ENCODE measurements at regions not wholly inside any gene's neighbourhood (a gene's known extent, or its start where the extent isn't known, plus 50 kb on each side); places are given as distances from the start of the nearest gene placed in this dataset.
"Not testable (repeated sequence)": the region's sequence is repeated elsewhere in the genome, so short reads cannot be mapped to it uniquely, and the experiment has no call there.

- no peak for TF ChIP-seq CTCF (IDR thresholded peaks at IDR 0.05; ENCODE audit: low read depth, low read length)
- no peak for DNase-seq (ENCODE audit: low read depth, low spot score)
- H3K4me3 ChIP-seq (ENCODE audit: low read depth, low read length), result no peak overlapping the region
- in situ Hi-C loops (cut with HindIII; ENCODE audit: low sequenced_read_pairs), result no loop called here
Measured at GRCh38 chr3:110686701-110687100, 384.9 kb upstream of the NECTIN3 start.

- H3K4me3 ChIP-seq (ENCODE audit: low read depth, low read length), result no peak overlapping the region
- in situ Hi-C loops (cut with HindIII; ENCODE audit: low sequenced_read_pairs), result no loop called here
Measured at GRCh38 chr3:110687138-110687537, 384.5 kb upstream of the NECTIN3 start.

GRCh38 chr3:110697961-110698360 is 373.7 kb upstream of the NECTIN3 start:
- H3K4me3 ChIP-seq (ENCODE audit: low read depth, low read length), result no peak overlapping the region
- no peak for TF ChIP-seq CTCF (IDR thresholded peaks at IDR 0.05; ENCODE audit: low read depth, low read length)
- in situ Hi-C loops (cut with HindIII; ENCODE audit: low sequenced_read_pairs), result no loop called here
- peak; percentile 24 for DNase-seq (ENCODE audit: low read depth, low spot score)

More at GRCh38 chr3:110687138-110687537, 384.5 kb upstream of the NECTIN3 start:
- DNase-seq (ENCODE audit: low read depth, low spot score), result no peak
- TF ChIP-seq CTCF (IDR thresholded peaks at IDR 0.05; ENCODE audit: low read depth, low read length), result no peak

- in situ Hi-C loops (cut with HindIII; ENCODE audit: low sequenced_read_pairs); DNase-seq (ENCODE audit: low read depth, low spot score); H3K4me3 ChIP-seq (ENCODE audit: low read depth, low read length): not testable (repeated sequence)
Measured at GRCh38 chr3:110704332-110704731, 367.3 kb upstream of the NECTIN3 start.

GRCh38 chr3:110708156-110708555 is 363.5 kb upstream of the NECTIN3 start:
- TF ChIP-seq CTCF (IDR thresholded peaks at IDR 0.05; ENCODE audit: low read depth, low read length), result no peak
- in situ Hi-C loops (cut with HindIII; ENCODE audit: low sequenced_read_pairs), result no loop called here
- peak; percentile 15 for DNase-seq (ENCODE audit: low read depth, low spot score)
- no peak overlapping the region for H3K4me3 ChIP-seq (ENCODE audit: low read depth, low read length)

GRCh38 chr3:110710156-110710555 is 361.5 kb upstream of the NECTIN3 start:
- TF ChIP-seq CTCF (IDR thresholded peaks at IDR 0.05; ENCODE audit: low read depth, low read length), result no peak
- in situ Hi-C loops (cut with HindIII; ENCODE audit: low sequenced_read_pairs), result no loop called here
- no peak for DNase-seq (ENCODE audit: low read depth, low spot score)
- no peak overlapping the region for H3K4me3 ChIP-seq (ENCODE audit: low read depth, low read length)

GRCh38 chr3:110710603-110711002 is 361.0 kb upstream of the NECTIN3 start:
- no peak for DNase-seq (ENCODE audit: low read depth, low spot score)
- H3K4me3 ChIP-seq (ENCODE audit: low read depth, low read length), result no peak overlapping the region
- no peak for TF ChIP-seq CTCF (IDR thresholded peaks at IDR 0.05; ENCODE audit: low read depth, low read length)
- in situ Hi-C loops (cut with HindIII; ENCODE audit: low sequenced_read_pairs), result no loop called here
